Activated CD8-positive, alpha-beta T cell treated with anti-CD3 and anti-CD28 coated beads, Interleukin-2, amount 10 ng/mL, durations not matched to agents 7 days and 5 days (primary cell): ENCODE measurements at regions not wholly inside any gene's neighbourhood (a gene's known extent, or its start where the extent isn't known, plus 50 kb on each side); places are given as distances from the start of the nearest gene placed in this dataset.
"Not testable (repeated sequence)": the region's sequence is repeated elsewhere in the genome, so short reads cannot be mapped to it uniquely, and the experiment has no call there.

Experiments
- ATAC-seq: fragments of 150-1000 bp; cut with Tn5 transposase; one replicate; pipeline ENCODE4 v1.10.0; 2021; ENCODE audit warnings: moderate library complexity
- CTCF ChIA-PET: fragments of 350-600 bp; sonication (Branson Sonifier 250); formaldehyde crosslinking; loops from one replicate; lab custom pipeline; 2021; ENCODE audit warnings: antibody characterized with exemption; lab: Charles Lee
- POLR2A ChIA-PET: fragments of 350-600 bp; sonication (Branson Sonifier 250); formaldehyde crosslinking; loops from one replicate; lab custom pipeline; 2021; ENCODE audit warnings: antibody characterized with exemption; lab: Charles Lee
- DNase-seq: peaks from one replicate; pipeline ENCODE4 v3.0.0-alpha.2; 2020
- H3K27ac Mint-ChIP-seq: one replicate; pipeline ENCODE4 v1.8.0; 2021; ENCODE audit warnings: mild to moderate bottlenecking, mixed read lengths
- H3K27me3 Mint-ChIP-seq: one replicate; pipeline ENCODE4 v1.8.0; 2021; ENCODE audit warnings: low read depth, mixed read lengths
- H3K36me3 Mint-ChIP-seq: one replicate; pipeline ENCODE4 v1.8.0; 2021; ENCODE audit warnings: low read depth, mixed read lengths
- H3K4me1 Mint-ChIP-seq: one replicate; pipeline ENCODE4 v1.8.0; 2021; ENCODE audit warnings: low read depth, mixed read lengths
- H3K4me3 Mint-ChIP-seq: one replicate; pipeline ENCODE4 v1.8.0; 2021; ENCODE audit warnings: mild to moderate bottlenecking, mixed read lengths
- H3K9me3 Mint-ChIP-seq: one replicate; pipeline ENCODE4 v1.8.0; 2022; ENCODE audit warnings: mixed read lengths; ENCODE audit not compliant: insufficient read depth

GRCh38 chr2:176566961-176567360, 297.7 kb downstream of the MTX2 start:
- ChIA-PET CTCF (interaction anchor here (4.0 kb wide), 1 partner anchor 13 kb away, joined by 26 read pairs; no protein-coding TSS in a partner anchor), POLR2A (no interaction called here)
- H3K27ac Mint-ChIP-seq: no peak overlapping the region

GRCh38 chr2:176567361-176567760, 298.1 kb downstream of the MTX2 start:
- CTCF ChIA-PET: interaction anchor here (4.0 kb wide), 1 partner anchor 13 kb away, joined by 26 read pairs; no protein-coding TSS in a partner anchor
- Mint-ChIP-seq H3K9me3 (no peaks in the 10 kb centered on the region), H3K4me1 (no peaks in the 10 kb centered on the region), H3K4me3 (no peak overlapping the region), H3K27ac (no peak overlapping the region), H3K36me3 (no peaks in the 10 kb centered on the region), H3K27me3 (peaks cover 28% of the 10 kb centered on the region)
- no peak for DNase-seq
- no peak for ATAC-seq
- POLR2A ChIA-PET: no interaction called here

More at GRCh38 chr2:176566961-176567360, 297.7 kb downstream of the MTX2 start:
- Mint-ChIP-seq H3K36me3 (no peaks in the 10 kb centered on the region), H3K27me3 (peaks cover 28% of the 10 kb centered on the region), H3K9me3 (no peaks in the 10 kb centered on the region), H3K4me1 (no peaks in the 10 kb centered on the region), H3K4me3 (no peak overlapping the region)
- DNase-seq (no peak), ATAC-seq (no peak)

- H3K27ac Mint-ChIP-seq: no peak overlapping the region
- ChIA-PET CTCF (interaction anchor here (1.9 kb wide), 1 partner anchor 15 kb away, joined by 7 read pairs; no protein-coding TSS in a partner anchor), POLR2A (no interaction called here)
- no peaks in the 10 kb centered on the region for H3K36me3 Mint-ChIP-seq
- no peak overlapping the region for H3K4me3 Mint-ChIP-seq
- DNase-seq (no peak), ATAC-seq (no peak)
- no peaks in the 10 kb centered on the region for H3K9me3 Mint-ChIP-seq
- H3K4me1 Mint-ChIP-seq: peaks cover 3% of the 10 kb centered on the region
- H3K27me3 Mint-ChIP-seq: peaks cover 24% of the 10 kb centered on the region
Observed at GRCh38 chr2:176569574-176569973, 300.3 kb downstream of the MTX2 start.

GRCh38 chr2:176573612-176574483, 304.6 kb downstream of the MTX2 start:
- ChIA-PET CTCF (interaction anchor here (1.1 to 1.3 kb wide), 3 partner anchors 20 to 434 kb away, joined by 4 to 5 read pairs (median 4); no protein-coding TSS in a partner anchor), POLR2A (no interaction called here)
- no peak overlapping the region for H3K4me3 Mint-ChIP-seq
- H3K4me1 Mint-ChIP-seq: peaks cover 3% of the 10 kb centered on the region
- H3K27me3 Mint-ChIP-seq: peaks cover 29% of the 10 kb centered on the region
- no peaks in the 10 kb centered on the region for H3K9me3 Mint-ChIP-seq
- no peak overlapping the region for H3K27ac Mint-ChIP-seq
- ATAC-seq (no peak), DNase-seq (no peak)
- no peaks in the 10 kb centered on the region for H3K36me3 Mint-ChIP-seq

- Mint-ChIP-seq H3K9me3 (no peaks in the 10 kb centered on the region), H3K27ac (no peak overlapping the region), H3K4me1 (peaks cover 3% of the 10 kb centered on the region), H3K36me3 (no peaks in the 10 kb centered on the region), H3K4me3 (no peak overlapping the region), H3K27me3 (peaks cover 27% of the 10 kb centered on the region)
- DNase-seq (no peak), ATAC-seq (no peak)
- ChIA-PET POLR2A (no interaction called here), CTCF (no interaction called here)
Observed at GRCh38 chr2:176574484-176575236, 305.4 kb downstream of the MTX2 start.

- ATAC-seq: no peak
- no peak overlapping the region for H3K27ac Mint-ChIP-seq
- no peak for DNase-seq
- no peaks in the 10 kb centered on the region for H3K36me3 Mint-ChIP-seq
- ChIA-PET CTCF (interaction anchor here (1.3 kb wide), 1 partner anchor 21 kb away, joined by 4 read pairs; no protein-coding TSS in a partner anchor), POLR2A (no interaction called here)
- H3K4me1 Mint-ChIP-seq: peaks cover 3% of the 10 kb centered on the region
- H3K4me3 Mint-ChIP-seq: no peak overlapping the region
- H3K9me3 Mint-ChIP-seq: no peaks in the 10 kb centered on the region
- peaks cover 25% of the 10 kb centered on the region for H3K27me3 Mint-ChIP-seq
Observed at GRCh38 chr2:176575237-176575744, 306.0 kb downstream of the MTX2 start.

GRCh38 chr2:176577054-176577453, 307.8 kb downstream of the MTX2 start:
- Mint-ChIP-seq H3K9me3 (no peaks in the 10 kb centered on the region), H3K27ac (no peak overlapping the region), H3K4me1 (peaks cover 3% of the 10 kb centered on the region), H3K4me3 (no peak overlapping the region), H3K36me3 (no peaks in the 10 kb centered on the region), H3K27me3 (peaks cover 29% of the 10 kb centered on the region)
- ATAC-seq (no peak), DNase-seq (no peak)
- CTCF ChIA-PET: no interaction called here
- POLR2A ChIA-PET: no interaction called here

- H3K4me3 Mint-ChIP-seq, H3K4me1 Mint-ChIP-seq, H3K9me3 Mint-ChIP-seq, H3K27ac Mint-ChIP-seq, ATAC-seq, POLR2A ChIA-PET, H3K36me3 Mint-ChIP-seq, CTCF ChIA-PET, DNase-seq: not testable (repeated sequence)
- H3K27me3 Mint-ChIP-seq: peaks cover 32% of the 10 kb centered on the region
Observed at GRCh38 chr2:176578292-176578691, 309.1 kb downstream of the MTX2 start.

- H3K27me3 Mint-ChIP-seq: peaks cover 31% of the 10 kb centered on the region
- no peak for DNase-seq
- H3K4me3 Mint-ChIP-seq: no peak overlapping the region
- H3K9me3 Mint-ChIP-seq: no peaks in the 10 kb centered on the region
- ATAC-seq: no peak
- no peaks in the 10 kb centered on the region for H3K36me3 Mint-ChIP-seq
- no peak overlapping the region for H3K27ac Mint-ChIP-seq
- POLR2A ChIA-PET: no interaction called here
- CTCF ChIA-PET: no interaction called here
- H3K4me1 Mint-ChIP-seq: peaks cover 4% of the 10 kb centered on the region
Observed at GRCh38 chr2:176579608-176580007, 310.4 kb downstream of the MTX2 start.

GRCh38 chr2:176581557-176582165, 312.4 kb downstream of the MTX2 start:
- Mint-ChIP-seq H3K27ac (no peak overlapping the region), H3K9me3 (no peaks in the 10 kb centered on the region), H3K36me3 (no peaks in the 10 kb centered on the region), H3K4me1 (peaks cover 4% of the 10 kb centered on the region), H3K27me3 (peaks cover 33% of the 10 kb centered on the region), H3K4me3 (no peak overlapping the region)
- DNase-seq (no peak), ATAC-seq (no peak)
- ChIA-PET POLR2A (no interaction called here), CTCF (interaction anchor here (1.0 to 1.2 kb wide), 2 partner anchors 9 to 441 kb away, joined by 3 read pairs; no protein-coding TSS in a partner anchor)

GRCh38 chr2:176582176-176582575, 312.9 kb downstream of the MTX2 start:
- CTCF ChIA-PET: interaction anchor here (1.0 to 1.2 kb wide), 2 partner anchors 8 to 442 kb away, joined by 3 read pairs; no protein-coding TSS in a partner anchor
- no peak overlapping the region for H3K4me3 Mint-ChIP-seq
- DNase-seq: no peak
- no peaks in the 10 kb centered on the region for H3K36me3 Mint-ChIP-seq
- POLR2A ChIA-PET: no interaction called here
- H3K27ac Mint-ChIP-seq: no peak overlapping the region
- peaks cover 33% of the 10 kb centered on the region for H3K27me3 Mint-ChIP-seq
- no peaks in the 10 kb centered on the region for H3K9me3 Mint-ChIP-seq
- H3K4me1 Mint-ChIP-seq: peaks cover 4% of the 10 kb centered on the region
- no peak for ATAC-seq
